C4-2B (cell line): ENCODE measurements at regions not wholly inside any gene's neighbourhood (a gene's known extent, or its start where the extent isn't known, plus 50 kb on each side); places are given as distances from the start of the nearest gene placed in this dataset.

Source experiments
- H3K27ac ChIP-seq: fragments of 450-650 bp; 2 replicates; pipeline ENCODE4 v1.5.1; 2017
- ZFX ChIP-seq: fragments of 450-650 bp; IDR thresholded peaks from 2 replicates; pipeline ENCODE4 v1.6.1; 2017
- TF ChIP-seq, protein P1 (sequence below): fragments of 450-650 bp; conservative IDR thresholded peaks from 2 replicates; pipeline ENCODE4 v1.5.1; 2017; ENCODE audit warnings: mild to moderate bottlenecking

DNA sequence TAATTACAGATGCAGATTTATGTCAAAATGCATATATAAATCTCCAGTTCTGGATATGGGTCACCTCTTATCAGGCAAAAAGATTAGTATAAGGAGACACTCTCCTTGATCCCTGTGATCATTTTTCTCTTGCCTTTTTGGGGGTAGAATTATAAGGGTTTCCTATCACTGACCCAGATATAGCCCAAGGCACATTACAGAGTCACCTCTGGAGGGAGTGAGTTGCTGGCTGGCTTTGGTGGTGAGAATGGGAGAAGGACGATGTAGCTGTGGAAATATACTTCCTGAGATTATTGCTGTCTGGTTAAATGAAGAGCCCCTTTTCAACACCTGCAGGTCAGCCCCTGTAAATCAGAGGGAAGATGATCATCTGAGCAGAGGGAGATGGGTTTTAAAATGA lies 418.7 kb downstream of the MTX2 start:
- TF ChIP-seq, protein P1, sequence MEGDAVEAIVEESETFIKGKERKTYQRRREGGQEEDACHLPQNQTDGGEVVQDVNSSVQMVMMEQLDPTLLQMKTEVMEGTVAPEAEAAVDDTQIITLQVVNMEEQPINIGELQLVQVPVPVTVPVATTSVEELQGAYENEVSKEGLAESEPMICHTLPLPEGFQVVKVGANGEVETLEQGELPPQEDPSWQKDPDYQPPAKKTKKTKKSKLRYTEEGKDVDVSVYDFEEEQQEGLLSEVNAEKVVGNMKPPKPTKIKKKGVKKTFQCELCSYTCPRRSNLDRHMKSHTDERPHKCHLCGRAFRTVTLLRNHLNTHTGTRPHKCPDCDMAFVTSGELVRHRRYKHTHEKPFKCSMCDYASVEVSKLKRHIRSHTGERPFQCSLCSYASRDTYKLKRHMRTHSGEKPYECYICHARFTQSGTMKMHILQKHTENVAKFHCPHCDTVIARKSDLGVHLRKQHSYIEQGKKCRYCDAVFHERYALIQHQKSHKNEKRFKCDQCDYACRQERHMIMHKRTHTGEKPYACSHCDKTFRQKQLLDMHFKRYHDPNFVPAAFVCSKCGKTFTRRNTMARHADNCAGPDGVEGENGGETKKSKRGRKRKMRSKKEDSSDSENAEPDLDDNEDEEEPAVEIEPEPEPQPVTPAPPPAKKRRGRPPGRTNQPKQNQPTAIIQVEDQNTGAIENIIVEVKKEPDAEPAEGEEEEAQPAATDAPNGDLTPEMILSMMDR = no peak
- TF ChIP-seq ZFX = no peak
- no peak overlapping the region for H3K27ac ChIP-seq

DNA sequence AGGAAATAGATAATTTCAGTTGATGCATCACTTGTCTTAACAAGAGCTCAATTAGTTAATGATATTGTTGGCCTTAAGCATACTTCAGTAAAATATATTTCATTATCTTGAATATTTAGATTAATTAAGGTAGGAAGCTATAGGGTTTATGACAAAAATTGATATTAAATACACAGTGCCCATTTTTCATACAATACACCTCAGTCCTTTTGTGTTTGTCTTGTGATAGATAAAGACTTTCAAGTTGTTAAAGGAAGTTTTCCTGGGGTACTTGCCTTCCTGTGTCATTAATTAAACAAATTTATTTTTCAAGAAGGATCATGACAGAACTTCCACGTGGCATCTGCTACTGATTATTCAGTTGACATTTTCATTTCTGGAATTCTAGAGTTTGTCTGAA lies 420.5 kb downstream of the MTX2 start:
- TF ChIP-seq, protein P1 = no peak
- TF ChIP-seq ZFX = no peak
- no peak overlapping the region for H3K27ac ChIP-seq

GRCh38 chr2:176691471-176691870 lies 422.2 kb downstream of the MTX2 start:
- no peak overlapping the region for H3K27ac ChIP-seq
- no peak for TF ChIP-seq ZFX
- TF ChIP-seq, protein P1 = no peak

- TF ChIP-seq, protein P1 = no peak
- no peak for TF ChIP-seq ZFX
- no peak overlapping the region for H3K27ac ChIP-seq
Measured at GRCh38 chr2:176692533-176692932, 423.3 kb downstream of the MTX2 start.

DNA sequence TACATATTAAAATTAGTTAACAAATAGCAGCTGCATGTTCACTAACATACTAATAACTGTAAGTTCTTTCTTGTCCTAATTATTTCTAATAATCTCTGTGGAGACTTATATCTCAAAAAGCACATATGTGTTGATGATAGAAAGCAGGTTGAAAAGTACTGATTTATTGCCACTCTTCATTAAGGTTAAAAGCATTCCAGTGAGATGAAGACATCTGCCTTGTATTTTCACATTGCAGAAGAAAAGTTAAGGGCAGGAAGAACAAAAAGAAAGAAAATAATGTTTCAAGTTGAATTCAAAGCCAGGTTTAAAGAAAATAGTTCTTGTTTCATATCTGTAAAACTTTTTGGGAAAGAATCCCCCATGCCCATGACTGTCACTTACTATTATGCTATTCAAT lies 429.9 kb downstream of the MTX2 start:
- no peak for TF ChIP-seq ZFX
- TF ChIP-seq, protein P1 = no peak
- no peak overlapping the region for H3K27ac ChIP-seq

DNA sequence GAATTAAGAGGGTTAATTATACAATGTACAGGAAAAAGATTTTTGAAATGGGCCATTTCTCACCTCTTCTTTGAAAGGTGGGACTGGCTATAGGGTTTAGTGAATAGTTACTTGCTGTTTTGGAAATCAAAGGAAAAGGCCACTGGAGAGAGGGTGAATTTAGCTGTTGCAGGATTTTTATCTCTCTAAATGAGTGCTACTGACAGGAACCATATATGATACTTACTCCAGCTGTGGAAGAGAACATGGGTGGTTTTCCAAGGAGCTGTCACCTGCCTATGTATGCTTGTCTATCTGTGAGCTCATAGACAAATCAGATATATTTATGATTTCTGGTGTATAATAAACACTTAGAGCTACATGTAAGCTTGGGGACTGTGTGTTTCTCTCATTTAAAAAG lies 430.4 kb downstream of the MTX2 start:
- H3K27ac ChIP-seq = no peak overlapping the region
- TF ChIP-seq, protein P1 = no peak
- TF ChIP-seq ZFX = no peak

DNA sequence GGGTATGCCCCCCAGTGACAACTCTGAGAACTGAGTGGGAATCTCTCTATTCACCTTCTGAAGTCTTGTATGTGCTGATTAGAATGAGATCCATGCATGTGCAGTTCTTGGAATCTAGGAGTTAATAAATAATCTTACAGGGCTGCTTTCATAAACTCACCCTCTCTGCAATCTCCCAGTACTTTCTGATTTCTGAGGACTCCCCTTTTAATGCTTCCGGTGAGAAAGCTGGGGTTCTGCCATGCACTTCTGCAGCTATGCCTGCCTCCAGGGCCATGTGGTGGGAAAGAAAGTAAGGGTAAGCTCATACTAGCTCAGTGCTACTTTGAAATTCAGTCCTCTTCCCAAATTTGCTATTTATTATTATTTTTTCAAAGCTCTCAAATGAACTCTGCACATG lies 432.9 kb downstream of the MTX2 start:
- TF ChIP-seq, protein P1 = no peak
- TF ChIP-seq ZFX = no peak
- no peak overlapping the region for H3K27ac ChIP-seq
